ENCODE measurements at regions not wholly inside any gene's neighbourhood (a gene's known extent, or its start where the extent isn't known, plus 50 kb on each side); places are given as distances from the start of the nearest gene placed in this dataset.

DNA sequence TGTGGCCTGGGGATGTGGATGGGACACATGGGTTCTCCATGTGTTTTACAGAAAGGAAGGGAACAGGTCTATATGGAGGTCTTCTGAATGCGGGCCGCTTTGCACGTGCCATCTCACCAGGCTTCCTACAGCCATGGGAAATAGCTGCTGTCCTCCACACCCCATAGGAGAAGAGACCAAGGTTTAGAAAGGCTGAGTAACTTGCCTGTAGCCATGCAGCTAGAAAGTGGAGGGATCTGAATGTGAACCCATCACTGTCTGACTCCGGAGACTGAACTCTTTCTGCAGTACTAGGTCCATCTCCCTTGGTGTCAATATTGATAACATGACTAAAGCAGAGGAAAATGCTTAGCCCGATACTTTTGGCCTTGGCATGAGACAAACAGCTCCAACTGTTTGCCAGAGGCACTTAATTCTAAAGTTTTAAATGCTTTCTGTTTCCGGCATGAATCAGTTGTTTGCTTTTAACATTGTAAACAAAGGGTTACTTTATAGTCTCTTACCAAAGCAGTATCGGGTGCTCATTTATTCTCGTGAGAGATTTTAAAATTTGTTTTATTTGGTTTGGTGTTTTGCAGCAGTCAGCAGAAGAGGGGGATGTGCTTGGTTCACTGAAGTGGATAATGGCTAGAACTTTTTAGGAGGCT, 64.8 kb upstream of the LOXL4 start:
- Mint-ChIP-seq H3K9me3 (ENCODE audit: insufficient read depth) (no peaks in the 10 kb centered on the region), H3K4me3 (no peak overlapping the region), H3K36me3 (ENCODE audit: low read depth) (no peaks in the 10 kb centered on the region), H3K27me3 (ENCODE audit: low read depth) (peaks cover 26% of the 10 kb centered on the region), H3K4me1 (ENCODE audit: low read depth) (no peaks in the 10 kb centered on the region), H3K27ac (no peak overlapping the region)
- ChIA-PET CTCF (no interaction called here), POLR2A (no interaction called here)
- DNase-seq, result no peak
- no peak for ATAC-seq

DNA sequence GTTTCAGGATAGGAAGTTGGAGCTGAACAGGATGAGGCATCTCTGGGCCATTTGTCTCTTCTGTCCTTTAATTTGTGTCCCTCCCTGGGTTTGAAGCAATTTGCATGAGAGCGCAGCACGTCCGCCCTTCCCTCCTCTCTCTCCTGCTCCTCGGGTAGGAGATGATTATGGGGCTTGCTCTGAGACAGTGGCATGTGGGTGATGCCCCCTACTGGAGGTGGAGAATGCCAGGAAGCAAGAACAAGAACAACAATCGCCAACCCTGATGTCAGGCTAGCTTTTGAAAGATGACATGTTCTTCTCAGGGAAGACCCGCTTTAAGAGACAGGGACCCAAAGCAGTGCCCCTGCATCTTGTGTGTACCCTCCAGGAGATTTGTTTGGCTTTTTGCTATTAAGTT, 63.9 kb upstream of the LOXL4 start:
- ATAC-seq (no peak), DNase-seq (peak; percentile 22)
- Mint-ChIP-seq H3K4me3 (no peak overlapping the region), H3K27me3 (ENCODE audit: low read depth) (peaks cover 23% of the 10 kb centered on the region), H3K36me3 (ENCODE audit: low read depth) (no peaks in the 10 kb centered on the region), H3K27ac (no peak overlapping the region), H3K4me1 (ENCODE audit: low read depth) (no peaks in the 10 kb centered on the region), H3K9me3 (ENCODE audit: insufficient read depth) (no peaks in the 10 kb centered on the region)
- ChIA-PET POLR2A (no interaction called here), CTCF (interaction anchor here (0.9 to 1.2 kb wide), 3 partner anchors 9 to 29 kb away, joined by 3 to 5 read pairs (median 3); no protein-coding TSS in a partner anchor)

DNA sequence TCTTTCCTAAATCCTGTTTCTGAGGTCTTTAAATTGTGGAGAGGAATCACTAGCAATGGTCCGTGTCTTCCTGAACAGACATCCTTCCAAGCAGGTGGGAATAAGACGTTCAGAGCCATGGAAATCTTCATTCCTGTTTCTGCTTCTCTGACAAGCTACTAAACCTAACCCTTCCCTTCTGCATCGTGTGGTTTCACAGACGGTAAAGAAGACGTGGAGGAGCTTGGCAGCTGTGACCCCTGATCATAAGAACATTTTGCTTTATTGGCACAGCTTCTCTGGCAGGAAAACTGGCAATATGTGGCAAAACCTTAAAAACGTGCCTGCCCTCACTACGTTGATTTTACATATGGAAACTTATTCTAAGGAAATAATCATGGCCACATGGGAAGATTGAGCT, 63.0 kb upstream of the LOXL4 start:
- H3K27me3 Mint-ChIP-seq (ENCODE audit: low read depth), result peaks cover 21% of the 10 kb centered on the region
- no peaks in the 10 kb centered on the region for H3K9me3 Mint-ChIP-seq (ENCODE audit: insufficient read depth)
- no peak overlapping the region for H3K4me3 Mint-ChIP-seq
- ChIA-PET POLR2A (no interaction called here), CTCF (interaction anchor here (0.9 to 1.2 kb wide), 3 partner anchors 10 to 30 kb away, joined by 3 to 5 read pairs (median 3); no protein-coding TSS in a partner anchor)
- H3K4me1 Mint-ChIP-seq (ENCODE audit: low read depth), result no peaks in the 10 kb centered on the region
- ATAC-seq (no peak), DNase-seq (no peak)
- no peak overlapping the region for H3K27ac Mint-ChIP-seq
- H3K36me3 Mint-ChIP-seq (ENCODE audit: low read depth), result no peaks in the 10 kb centered on the region

DNA sequence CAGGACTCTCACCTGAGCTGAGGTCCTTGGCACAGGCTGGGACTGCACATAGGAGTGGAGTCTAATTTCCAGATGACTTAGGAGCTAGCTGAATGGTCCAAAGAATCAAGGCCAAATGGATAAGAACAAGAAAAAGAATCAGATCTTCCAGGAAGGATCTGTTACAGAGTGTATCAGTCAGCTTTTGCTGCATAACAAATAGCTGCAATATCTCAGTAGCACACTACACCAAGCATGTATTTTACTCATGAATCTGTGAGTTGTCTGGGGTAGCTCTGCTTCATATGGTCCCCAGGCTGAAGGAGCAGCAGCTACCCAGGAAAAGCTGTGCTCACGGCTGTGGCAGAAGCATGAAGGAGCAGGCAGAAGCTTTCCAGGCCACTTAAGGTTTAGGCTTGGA, 60.6 kb upstream of the LOXL4 start:
- H3K27me3 Mint-ChIP-seq (ENCODE audit: low read depth), result peaks cover 14% of the 10 kb centered on the region
- POLR2A ChIA-PET, result no interaction called here
- no peaks in the 10 kb centered on the region for H3K4me1 Mint-ChIP-seq (ENCODE audit: low read depth)
- no peak overlapping the region for H3K4me3 Mint-ChIP-seq
- H3K27ac Mint-ChIP-seq, result no peak overlapping the region
- CTCF ChIA-PET, result no interaction called here
- H3K36me3 Mint-ChIP-seq (ENCODE audit: low read depth), result no peaks in the 10 kb centered on the region
- no peaks in the 10 kb centered on the region for H3K9me3 Mint-ChIP-seq (ENCODE audit: insufficient read depth)
- DNase-seq (no peak), ATAC-seq (no peak)

DNA sequence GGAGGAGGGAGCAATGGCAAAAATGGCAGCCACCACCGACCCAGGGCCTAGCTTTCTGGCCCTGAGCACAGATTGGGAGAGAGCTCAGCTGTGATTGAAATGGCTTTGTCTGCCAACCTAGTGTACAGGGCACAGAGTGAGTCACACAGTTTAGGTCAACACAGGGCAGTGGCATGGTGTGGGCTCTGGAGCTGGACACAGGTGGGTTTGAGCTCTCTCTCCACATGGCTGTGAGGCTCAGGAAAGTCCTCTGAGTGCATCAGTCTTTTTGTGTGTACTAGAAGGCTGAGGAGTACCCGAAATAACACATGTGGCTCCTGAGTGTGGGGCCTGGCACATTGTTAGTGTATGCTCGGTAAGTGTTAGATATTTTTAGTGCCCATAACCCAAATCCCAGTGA, 60.2 kb upstream of the LOXL4 start:
- DNase-seq, result no peak
- Mint-ChIP-seq H3K36me3 (ENCODE audit: low read depth) (no peaks in the 10 kb centered on the region), H3K4me3 (no peak overlapping the region), H3K9me3 (ENCODE audit: insufficient read depth) (no peaks in the 10 kb centered on the region), H3K27ac (no peak overlapping the region), H3K4me1 (ENCODE audit: low read depth) (no peaks in the 10 kb centered on the region), H3K27me3 (ENCODE audit: low read depth) (peaks cover 10% of the 10 kb centered on the region)
- ChIA-PET POLR2A (no interaction called here), CTCF (no interaction called here)
- ATAC-seq, result no peak

DNA sequence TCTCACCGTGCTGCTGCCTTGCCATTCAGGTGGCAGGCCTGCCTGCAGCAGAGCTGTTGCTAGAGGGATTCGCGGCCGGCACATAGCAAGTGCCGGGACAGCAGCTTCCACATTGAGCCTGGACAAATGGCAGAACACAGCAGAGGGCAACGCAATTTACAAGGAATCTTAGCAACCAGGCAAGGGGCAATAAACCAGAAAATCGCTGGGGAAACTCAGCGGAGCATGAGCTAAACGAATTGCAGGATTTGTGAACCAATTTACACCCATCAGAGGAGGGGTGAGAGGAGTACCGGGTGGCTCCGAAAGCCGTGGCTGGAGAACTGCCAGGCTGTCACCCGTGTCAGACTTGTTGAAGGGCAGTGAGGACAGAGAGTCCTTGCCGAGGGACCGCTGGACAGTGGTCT, 58.6 kb upstream of the LOXL4 start:
- ATAC-seq (no peak), DNase-seq (no peak)
- ChIA-PET POLR2A (no interaction called here), CTCF (no interaction called here)
- H3K4me1 Mint-ChIP-seq (ENCODE audit: low read depth), result no peaks in the 10 kb centered on the region
- no peaks in the 10 kb centered on the region for H3K36me3 Mint-ChIP-seq (ENCODE audit: low read depth)
- no peak overlapping the region for H3K4me3 Mint-ChIP-seq
- peaks cover 10% of the 10 kb centered on the region for H3K27me3 Mint-ChIP-seq (ENCODE audit: low read depth)
- H3K27ac Mint-ChIP-seq, result no peak overlapping the region
- no peaks in the 10 kb centered on the region for H3K9me3 Mint-ChIP-seq (ENCODE audit: insufficient read depth)

DNA sequence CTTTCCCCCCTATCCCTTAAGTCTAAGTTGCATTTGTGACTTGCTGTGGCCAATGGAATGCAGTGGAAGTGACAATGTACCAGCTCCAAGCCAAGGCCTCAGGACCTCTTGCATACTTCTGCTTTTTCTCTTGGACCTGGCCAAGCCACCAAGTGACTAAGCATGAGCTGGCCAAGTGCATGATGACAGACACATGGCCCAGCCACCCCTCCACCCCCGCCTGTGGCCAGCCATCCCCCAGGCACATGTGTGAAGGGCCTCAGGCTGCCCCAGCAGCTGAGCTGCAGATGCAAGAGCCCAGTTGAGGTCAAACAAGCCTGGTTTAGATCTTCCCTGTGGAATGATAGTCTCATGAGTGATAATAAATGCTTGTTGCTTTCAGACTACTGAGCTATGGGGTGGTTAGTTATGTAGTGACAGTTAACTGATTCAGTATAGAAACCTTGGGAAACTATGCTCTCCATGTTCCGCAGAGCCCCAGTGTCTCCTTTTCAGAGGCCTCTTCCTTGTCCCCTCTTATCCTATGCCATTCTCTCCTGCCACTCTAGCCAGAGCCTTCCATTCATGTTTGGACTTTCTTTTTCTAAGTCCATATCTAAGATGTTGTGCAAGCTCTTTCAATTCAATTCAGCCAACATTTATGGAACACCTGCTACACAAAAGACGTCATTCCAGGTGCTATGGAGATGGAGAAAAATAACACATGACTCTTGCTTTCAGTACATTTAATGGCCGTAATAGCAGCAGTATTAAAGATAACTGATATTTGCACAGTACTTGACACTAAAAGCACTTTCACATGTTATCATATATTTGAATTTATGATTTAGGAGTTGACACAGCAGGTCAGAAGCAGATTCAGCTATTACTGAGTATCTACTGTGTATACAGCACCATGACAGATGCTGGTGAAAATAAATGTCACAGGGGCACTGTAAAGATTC, 55.5 kb upstream of the LOXL4 start:
- Mint-ChIP-seq H3K4me3 (no peak overlapping the region), H3K4me1 (ENCODE audit: low read depth) (no peaks in the 10 kb centered on the region), H3K27ac (no peak overlapping the region), H3K9me3 (ENCODE audit: insufficient read depth) (no peaks in the 10 kb centered on the region), H3K36me3 (ENCODE audit: low read depth) (no peaks in the 10 kb centered on the region), H3K27me3 (ENCODE audit: low read depth) (no peaks in the 10 kb centered on the region)
- POLR2A ChIA-PET, result no interaction called here
- DNase-seq (no peak), ATAC-seq (no peak)
- CTCF ChIA-PET, result interaction anchor here (1.2 to 1.4 kb wide), 2 partner anchors 11 to 14 kb away, joined by 3 to 5 read pairs; no protein-coding TSS in a partner anchor

DNA sequence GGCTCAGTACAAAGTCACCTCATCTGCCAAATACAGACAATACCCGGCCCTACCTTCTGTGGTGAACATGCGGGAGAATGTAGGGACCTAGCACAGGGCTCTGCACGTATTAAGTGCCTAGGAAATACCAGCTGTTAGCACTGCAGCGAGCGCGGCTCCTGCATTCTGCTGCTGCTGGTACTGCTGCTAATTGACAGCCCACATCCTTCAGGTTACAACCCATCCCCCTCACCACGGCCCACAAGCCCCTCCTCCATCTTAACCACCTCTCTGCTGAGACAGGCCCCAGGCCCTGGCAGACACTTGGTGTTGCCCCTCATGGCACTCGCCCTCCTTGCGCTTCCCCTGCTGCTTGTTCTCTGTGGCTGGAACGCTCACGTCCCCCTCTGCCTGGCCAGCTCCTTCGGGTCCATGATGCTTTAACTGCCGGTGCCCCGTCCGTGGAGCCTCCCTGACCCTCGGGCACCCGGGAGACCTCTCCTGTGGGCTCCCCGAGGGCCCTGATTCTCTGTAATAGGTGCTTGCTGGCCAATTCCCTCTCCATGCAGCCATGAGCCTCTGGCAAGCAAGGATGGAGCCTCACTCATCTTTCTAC, 53.3 kb upstream of the LOXL4 start:
- no peak for DNase-seq
- no peaks in the 10 kb centered on the region for H3K27me3 Mint-ChIP-seq (ENCODE audit: low read depth)
- no peak overlapping the region for H3K4me3 Mint-ChIP-seq
- H3K27ac Mint-ChIP-seq, result no peak overlapping the region
- ATAC-seq, result no peak
- ChIA-PET CTCF (no interaction called here), POLR2A (no interaction called here)
- H3K36me3 Mint-ChIP-seq (ENCODE audit: low read depth), result no peaks in the 10 kb centered on the region
- no peaks in the 10 kb centered on the region for H3K4me1 Mint-ChIP-seq (ENCODE audit: low read depth)
- H3K9me3 Mint-ChIP-seq (ENCODE audit: insufficient read depth), result no peaks in the 10 kb centered on the region

DNA sequence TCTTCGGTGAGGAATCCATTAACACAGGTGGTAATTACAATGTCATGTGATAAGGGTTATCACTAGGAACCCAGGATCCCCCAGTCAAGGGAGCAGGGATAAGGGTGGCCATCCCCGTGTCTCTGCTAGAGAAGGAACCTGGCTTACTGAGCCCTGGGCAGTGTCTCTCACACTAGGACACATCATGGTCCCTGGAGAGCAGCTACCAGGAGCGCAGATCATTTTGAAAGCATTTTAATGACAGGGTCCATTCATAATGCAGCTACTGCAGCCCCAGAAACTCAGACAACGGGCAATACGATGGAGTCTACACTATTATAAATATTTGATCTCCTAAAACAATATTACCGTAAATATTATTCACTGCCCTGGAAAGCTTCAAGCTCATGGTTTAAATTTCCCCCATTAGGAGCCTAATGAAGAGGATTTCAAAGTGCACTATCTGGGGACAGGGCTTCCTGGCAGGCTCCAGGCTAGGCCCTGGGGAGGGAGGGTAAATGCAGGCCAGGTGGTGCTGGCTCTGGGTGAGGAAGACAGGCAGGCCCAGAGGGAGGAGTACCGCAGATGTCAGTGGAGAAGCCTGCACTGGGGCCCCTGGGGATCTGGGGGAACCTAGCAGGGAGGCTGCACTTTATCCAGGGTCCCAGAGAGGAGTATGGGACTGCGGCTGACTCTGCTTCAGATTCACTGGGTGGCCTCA, 52.6 kb upstream of the LOXL4 start:
- H3K27ac Mint-ChIP-seq, result no peak overlapping the region
- no peak for ATAC-seq
- ChIA-PET POLR2A (no interaction called here), CTCF (no interaction called here)
- no peaks in the 10 kb centered on the region for H3K27me3 Mint-ChIP-seq (ENCODE audit: low read depth)
- no peaks in the 10 kb centered on the region for H3K4me1 Mint-ChIP-seq (ENCODE audit: low read depth)
- H3K9me3 Mint-ChIP-seq (ENCODE audit: insufficient read depth), result no peaks in the 10 kb centered on the region
- DNase-seq, result no peak
- no peak overlapping the region for H3K4me3 Mint-ChIP-seq
- no peaks in the 10 kb centered on the region for H3K36me3 Mint-ChIP-seq (ENCODE audit: low read depth)

DNA sequence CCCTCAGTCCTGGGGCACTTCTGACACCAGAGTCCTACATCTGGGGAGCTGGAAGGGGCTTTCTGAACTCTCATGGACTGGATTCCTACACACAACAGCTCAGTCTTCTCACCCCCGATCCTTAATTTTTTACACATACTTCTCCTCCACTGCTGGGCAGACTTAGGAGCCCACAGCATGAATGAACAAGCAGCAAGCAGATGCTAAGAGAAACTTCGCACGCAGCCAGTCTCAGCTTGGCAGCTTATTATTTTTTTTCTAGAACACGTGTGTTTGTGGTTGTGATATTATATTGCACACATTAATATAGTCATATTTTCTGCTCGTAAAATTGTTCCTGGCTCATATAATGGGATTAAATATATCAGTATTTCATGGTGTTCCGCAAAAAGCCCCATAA, 50.9 kb upstream of the LOXL4 start:
- ATAC-seq, result no peak
- CTCF ChIA-PET, result no interaction called here
- H3K27ac Mint-ChIP-seq, result no peak overlapping the region
- DNase-seq, result no peak
- no peaks in the 10 kb centered on the region for H3K4me1 Mint-ChIP-seq (ENCODE audit: low read depth)
- H3K4me3 Mint-ChIP-seq, result no peak overlapping the region
- no peaks in the 10 kb centered on the region for H3K27me3 Mint-ChIP-seq (ENCODE audit: low read depth)
- H3K9me3 Mint-ChIP-seq (ENCODE audit: insufficient read depth), result no peaks in the 10 kb centered on the region
- POLR2A ChIA-PET, result no interaction called here
- no peaks in the 10 kb centered on the region for H3K36me3 Mint-ChIP-seq (ENCODE audit: low read depth)

Measured in activated CD8-positive, alpha-beta T cell treated with anti-CD3 and anti-CD28 coated beads, Interleukin-2, amount 10 ng/mL, durations not matched to agents 7 days and 5 days (primary cell).